CD14-positive monocyte (primary cell): ENCODE measurements at regions not wholly inside any gene's neighbourhood (a gene's known extent, or its start where the extent isn't known, plus 50 kb on each side); places are given as distances from the start of the nearest gene placed in this dataset.

Source experiments
- DNase-seq, 3 donors: peaks; one replicate each; pipeline ENCODE4 v3.0.0-alpha.2; 2011 to 2022
- H2AFZ ChIP-seq: 2 replicates; pipeline ENCODE4 v1.6.0; 2012; ENCODE audit warnings: mild to moderate bottlenecking, low read depth, low read length, inconsistent platforms; ENCODE audit not compliant: insufficient read depth, poor library complexity, severe bottlenecking
- H3K27ac ChIP-seq, 2 donors: 1 replicate in 1 of 2; 2 replicates in 1 of 2; pipeline ENCODE4 v1.5.1; 2012 to 2013; ENCODE audit warnings: low read length in 2 of 2, control low read depth in 1 of 2, inconsistent platforms in 1 of 2, low read depth in 1 of 2, mild to moderate bottlenecking in 1 of 2
- H3K27me3 ChIP-seq, 2 donors: one replicate each; pipeline versions ENCODE4 v1.6.0 to v1.6.1; 2011 to 2013; ENCODE audit warnings: low read length in 2 of 2; ENCODE audit not compliant: control insufficient read depth in 2 of 2, insufficient read depth in 2 of 2
- H3K36me3 ChIP-seq, 2 donors: replicated peaks in 1 of 2; 1 replicate in 1 of 2; 2 replicates in 1 of 2; pipeline versions ENCODE4 v1.5.1 to v1.6.1; 2012 to 2013; ENCODE audit warnings: low read length in 2 of 2, control low read depth in 1 of 2, inconsistent platforms in 1 of 2, mild to moderate bottlenecking in 1 of 2; ENCODE audit not compliant: insufficient read depth in 2 of 2, control insufficient read depth in 1 of 2
- H3K4me1 ChIP-seq, 2 donors: 1 replicate in 1 of 2; 2 replicates in 1 of 2; pipeline versions ENCODE4 v1.5.1 to v1.6.1; 2012 to 2013; ENCODE audit warnings: low read length in 2 of 2, control low read depth in 1 of 2, inconsistent platforms in 1 of 2, mild to moderate bottlenecking in 1 of 2, moderate library complexity in 1 of 2; ENCODE audit not compliant: insufficient read depth in 2 of 2, control insufficient read depth in 1 of 2
- H3K4me2 ChIP-seq: replicated peaks from 2 replicates; pipeline ENCODE3; 2012; ENCODE audit warnings: low read length, moderate library complexity, mild to moderate bottlenecking; ENCODE audit not compliant: poor library complexity, severe bottlenecking; ENCODE audit errors: extremely low read depth
- H3K4me3 ChIP-seq, 3 experiments: fragments of 200-600 bp in 1 of 3; sonication (generic) in 1 of 3; replicated peaks in 1 of 3; 1 replicate in 2 of 3; 2 replicates in 1 of 3; pipeline ENCODE4 v1.5.1; 2011 to 2013; ENCODE audit warnings: low read length in 3 of 3, mild to moderate bottlenecking in 3 of 3, control low read depth in 2 of 3, low read depth in 2 of 3, inconsistent platforms in 1 of 3, moderate library complexity in 1 of 3
- H3K79me2 ChIP-seq: 2 replicates; pipeline ENCODE4 v1.6.0; 2012; ENCODE audit warnings: mild to moderate bottlenecking, control low read depth, inconsistent platforms, low read length, moderate library complexity; ENCODE audit not compliant: insufficient read depth
- H3K9ac ChIP-seq: 2 replicates; pipeline ENCODE4 v1.6.0; 2017; ENCODE audit warnings: low read length, mild to moderate bottlenecking; ENCODE audit not compliant: insufficient read depth, poor library complexity, severe bottlenecking
- H3K9me3 ChIP-seq, 2 donors: replicated peaks in 1 of 2; 1 replicate in 1 of 2; 2 replicates in 1 of 2; pipeline versions ENCODE4 v1.5.1 to v1.6.1; 2012 to 2013; ENCODE audit warnings: low read length in 2 of 2, control low read depth in 1 of 2; ENCODE audit not compliant: control insufficient read depth in 1 of 2, insufficient read depth in 1 of 2
- H4K20me1 ChIP-seq: 2 replicates; pipeline ENCODE4 v1.6.0; 2012; ENCODE audit warnings: mild to moderate bottlenecking, low read length, control low read depth, moderate library complexity; ENCODE audit not compliant: insufficient read depth
- H3K27ac Mint-ChIP-seq, 7 donors: one replicate each; pipeline ENCODE4 v1.8.0; 2020; ENCODE audit warnings: mild to moderate bottlenecking in 7 of 7, mixed read lengths in 7 of 7, moderate library complexity in 6 of 7, inconsistent platforms in 2 of 7
- H3K27me3 Mint-ChIP-seq, 3 donors: one replicate each; pipeline ENCODE4 v1.8.0; 2021 to 2022; ENCODE audit warnings: low read depth in 3 of 3, mild to moderate bottlenecking in 3 of 3, mixed read lengths in 3 of 3, moderate library complexity in 3 of 3, inconsistent platforms in 1 of 3
- H3K36me3 Mint-ChIP-seq, 2 donors: one replicate each; pipeline ENCODE4 v1.8.0; 2020; ENCODE audit warnings: mixed read lengths in 2 of 2, inconsistent platforms in 1 of 2, mild to moderate bottlenecking in 1 of 2
- H3K4me1 Mint-ChIP-seq: one replicate; pipeline ENCODE4 v1.8.0; 2020; ENCODE audit warnings: mild to moderate bottlenecking, mixed read lengths
- H3K4me3 Mint-ChIP-seq, 2 donors: one replicate each; pipeline ENCODE4 v1.8.0; 2020; ENCODE audit warnings: mild to moderate bottlenecking in 2 of 2, mixed read lengths in 2 of 2, moderate library complexity in 1 of 2
- H3K9me3 Mint-ChIP-seq, 7 donors: one replicate each; pipeline ENCODE4 v1.8.0; 2020 to 2022; ENCODE audit warnings: mixed read lengths in 7 of 7, mild to moderate bottlenecking in 6 of 7, moderate library complexity in 6 of 7, inconsistent platforms in 2 of 7
- WGBS: methylation state at CpG from one replicate; pipeline ENCODE4 v1.1.5; 2013; ENCODE audit warnings: missing lambda C conversion rate; ENCODE audit not compliant: insufficient coverage; 5-methylcytosine and 5-hydroxymethylcytosine counted together
- intact Hi-C, 2 donors: fragments of 100-400 bp; cut with micrococcal nuclease; formaldehyde crosslinking; loops; one replicate each; pipeline versions ENCODE4 v1.15.0 to v1.15.1; 2023
- TF ChIP-seq, protein P1 (sequence below): fragments of 200-600 bp; IDR thresholded peaks from one replicate; pipeline ENCODE4 v1.8.0; 2022; ENCODE audit warnings: antibody characterized with exemption, mild to moderate bottlenecking

DNA sequence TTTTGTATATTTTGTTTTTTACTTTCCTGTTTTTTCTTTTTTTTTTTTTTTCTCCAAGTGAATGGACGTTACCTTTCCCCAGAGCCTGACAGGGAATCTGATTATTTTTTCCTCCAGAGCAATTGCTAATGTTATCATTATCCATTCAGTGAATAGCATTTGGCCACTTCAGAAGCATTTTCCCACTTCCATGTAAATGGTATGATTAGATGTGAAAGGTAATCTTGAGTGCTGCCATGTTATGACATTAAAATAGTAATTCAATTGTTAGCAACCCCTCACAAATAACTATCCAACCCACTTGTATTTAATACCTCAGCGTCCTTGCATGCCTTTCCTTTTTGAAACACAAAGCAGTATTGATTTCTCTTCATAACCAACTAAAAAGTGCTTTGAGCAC, 1243.8 kb downstream of the CDH8 start:
- Histone ChIP-seq H3K36me3 (no peaks in the 10 kb centered on the region), H3K79me2 (no peaks in the 10 kb centered on the region), H3K4me2 (no peak overlapping the region), H2AFZ (no peak overlapping the region), H3K9ac (no peak overlapping the region), H3K27ac (no peak overlapping the region), H4K20me1 (no peaks in the 10 kb centered on the region), H3K4me1 (no peaks in the 10 kb centered on the region), H3K27me3 (no peaks in the 10 kb centered on the region), H3K9me3 (no peaks in the 10 kb centered on the region), H3K4me3 (no peak overlapping the region)
- peaks cover 0 to 4% (median 2%) of the 10 kb centered on the region in 7 donors for H3K9me3 Mint-ChIP-seq
- peaks cover 0 to 2% (median 0%) of the 10 kb centered on the region in 3 donors for H3K27me3 Mint-ChIP-seq
- no peak for DNase-seq
- no peaks in the 10 kb centered on the region for H3K4me1 Mint-ChIP-seq
- no peak overlapping the region for H3K27ac Mint-ChIP-seq
- intact Hi-C loops = no loop called here
- no CpG with 5 or more reads among the region's 2 CpGs for WGBS
- no peaks in the 10 kb centered on the region for H3K36me3 Mint-ChIP-seq
- TF ChIP-seq, protein P1, sequence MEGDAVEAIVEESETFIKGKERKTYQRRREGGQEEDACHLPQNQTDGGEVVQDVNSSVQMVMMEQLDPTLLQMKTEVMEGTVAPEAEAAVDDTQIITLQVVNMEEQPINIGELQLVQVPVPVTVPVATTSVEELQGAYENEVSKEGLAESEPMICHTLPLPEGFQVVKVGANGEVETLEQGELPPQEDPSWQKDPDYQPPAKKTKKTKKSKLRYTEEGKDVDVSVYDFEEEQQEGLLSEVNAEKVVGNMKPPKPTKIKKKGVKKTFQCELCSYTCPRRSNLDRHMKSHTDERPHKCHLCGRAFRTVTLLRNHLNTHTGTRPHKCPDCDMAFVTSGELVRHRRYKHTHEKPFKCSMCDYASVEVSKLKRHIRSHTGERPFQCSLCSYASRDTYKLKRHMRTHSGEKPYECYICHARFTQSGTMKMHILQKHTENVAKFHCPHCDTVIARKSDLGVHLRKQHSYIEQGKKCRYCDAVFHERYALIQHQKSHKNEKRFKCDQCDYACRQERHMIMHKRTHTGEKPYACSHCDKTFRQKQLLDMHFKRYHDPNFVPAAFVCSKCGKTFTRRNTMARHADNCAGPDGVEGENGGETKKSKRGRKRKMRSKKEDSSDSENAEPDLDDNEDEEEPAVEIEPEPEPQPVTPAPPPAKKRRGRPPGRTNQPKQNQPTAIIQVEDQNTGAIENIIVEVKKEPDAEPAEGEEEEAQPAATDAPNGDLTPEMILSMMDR = no peak
- H3K4me3 Mint-ChIP-seq = no peak overlapping the region

- Histone ChIP-seq H3K27me3 (no peaks in the 10 kb centered on the region), H3K9me3 (no peaks in the 10 kb centered on the region), H3K36me3 (no peaks in the 10 kb centered on the region), H4K20me1 (no peaks in the 10 kb centered on the region), H3K79me2 (no peaks in the 10 kb centered on the region), H3K4me3 (no peak overlapping the region), H3K9ac (no peak overlapping the region), H2AFZ (no peak overlapping the region), H3K4me2 (no peak overlapping the region), H3K27ac (no peak overlapping the region), H3K4me1 (no peaks in the 10 kb centered on the region)
- no peak overlapping the region for H3K27ac Mint-ChIP-seq
- H3K36me3 Mint-ChIP-seq = no peaks in the 10 kb centered on the region
- intact Hi-C loops = no loop called here
- DNase-seq = no peak
- H3K27me3 Mint-ChIP-seq = no peaks in the 10 kb centered on the region
- H3K9me3 Mint-ChIP-seq = peaks cover 0 to 3% (median 0%) of the 10 kb centered on the region in 7 donors
- H3K4me3 Mint-ChIP-seq = no peak overlapping the region
- H3K4me1 Mint-ChIP-seq = no peaks in the 10 kb centered on the region
- TF ChIP-seq, protein P1 = no peak
Measured at GRCh38 chr16:60788631-60789030, 1247.6 kb downstream of the CDH8 start.
